Endodermal cell (in vitro differentiated cells): ENCODE measurements at regions not wholly inside any gene's neighbourhood (a gene's known extent, or its start where the extent isn't known, plus 50 kb on each side); places are given as distances from the start of the nearest gene placed in this dataset.

Experiments used
- DNase-seq: peaks from one replicate; pipeline ENCODE4 v3.0.0-alpha.2; 2017
- H3K27ac ChIP-seq: 2 replicates; pipeline ENCODE4 v1.5.1; 2013; ENCODE audit warnings: mild to moderate bottlenecking, low read depth, low read length, moderate library complexity
- H3K27me3 ChIP-seq: 2 replicates; pipeline ENCODE4 v1.6.1; 2013; ENCODE audit warnings: mild to moderate bottlenecking, low read length, moderate library complexity; ENCODE audit not compliant: insufficient read depth, control insufficient read depth, poor library complexity, severe bottlenecking
- H3K36me3 ChIP-seq: 2 replicates; pipeline ENCODE4 v1.7.0; 2013; ENCODE audit warnings: mild to moderate bottlenecking, low read length, moderate library complexity; ENCODE audit not compliant: control insufficient read depth, insufficient read depth
- H3K4me1 ChIP-seq: one replicate; pipeline ENCODE4 v1.7.0; 2013; ENCODE audit warnings: low read length; ENCODE audit not compliant: control insufficient read depth, insufficient read depth
- H3K4me3 ChIP-seq: 2 replicates; pipeline ENCODE4 v1.5.1; 2013; ENCODE audit warnings: mild to moderate bottlenecking, low read length, moderate library complexity
- H3K9ac ChIP-seq: 2 replicates; pipeline ENCODE4 v1.6.1; 2013; ENCODE audit warnings: mild to moderate bottlenecking, low read length, moderate library complexity; ENCODE audit not compliant: poor library complexity, severe bottlenecking; ENCODE audit errors: extremely low read depth
- H3K9me3 ChIP-seq: 2 replicates; pipeline ENCODE4 v1.6.1; 2013; ENCODE audit warnings: mild to moderate bottlenecking, low read length, moderate library complexity; ENCODE audit not compliant: control insufficient read depth
- H3K27ac Mint-ChIP-seq: 2 replicates; pipeline ENCODE4 v1.8.0; 2020; ENCODE audit warnings: mixed read lengths
- H3K27me3 Mint-ChIP-seq: 2 replicates; pipeline ENCODE4 v1.8.0; 2021; ENCODE audit warnings: mild to moderate bottlenecking, mixed read lengths; ENCODE audit not compliant: insufficient read depth
- H3K36me3 Mint-ChIP-seq: 2 replicates; pipeline ENCODE4 v1.8.0; 2020; ENCODE audit warnings: low read depth, mixed read lengths
- H3K4me1 Mint-ChIP-seq: 2 replicates; pipeline ENCODE4 v1.8.0; 2020; ENCODE audit warnings: mixed read lengths
- H3K4me3 Mint-ChIP-seq: 2 replicates; pipeline ENCODE4 v1.8.0; 2020; ENCODE audit warnings: mild to moderate bottlenecking, moderate library complexity, mixed read lengths
- H3K9me3 Mint-ChIP-seq: 2 replicates; pipeline ENCODE4 v1.8.0; 2020; ENCODE audit warnings: mild to moderate bottlenecking, mixed read lengths
- WGBS, 2 experiments: methylation state at CpG; one replicate each; pipeline versions ENCODE4 v1.1.5 to v1.1.7; 2013; ENCODE audit warnings: missing lambda C conversion rate in 2 of 2, mixed read lengths in 1 of 2; ENCODE audit not compliant: insufficient coverage in 1 of 2, insufficient read length in 1 of 2; 5-methylcytosine and 5-hydroxymethylcytosine counted together
- TF ChIP-seq, protein P1 (sequence below): fragments of 200-600 bp; sonication (generic); conservative IDR thresholded peaks from 2 replicates; pipeline ENCODE4 v1.5.0; 2021; ENCODE audit warnings: antibody characterized with exemption, mild to moderate bottlenecking

DNA sequence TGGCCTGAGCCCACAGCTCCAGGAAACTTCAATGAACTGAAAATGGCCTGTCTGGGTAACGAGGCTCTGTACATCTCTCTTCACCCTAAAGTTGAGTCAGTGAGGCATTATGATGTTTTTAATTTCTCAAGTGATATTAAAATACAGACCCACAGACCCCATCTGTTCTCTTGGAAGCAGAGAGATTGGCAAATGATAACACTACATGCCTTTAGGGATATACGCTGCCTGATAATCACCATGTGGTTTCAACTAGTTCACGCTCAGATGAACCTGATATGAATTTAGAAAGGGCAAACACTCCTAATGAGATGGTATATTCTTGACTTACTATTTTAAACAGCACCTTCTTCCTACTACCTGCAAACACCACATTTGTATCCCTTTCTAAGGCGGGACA lies 127.5 kb downstream of the RFC3 start:
- H3K4me1 Mint-ChIP-seq = peaks cover 9% of the 10 kb centered on the region
- Histone ChIP-seq H3K4me3 (no peak overlapping the region), H3K9ac (no peak overlapping the region), H3K27ac (no peak overlapping the region), H3K9me3 (no peaks in the 10 kb centered on the region), H3K4me1 (no peaks in the 10 kb centered on the region), H3K36me3 (no peaks in the 10 kb centered on the region), H3K27me3 (no peaks in the 10 kb centered on the region)
- no peak overlapping the region for H3K27ac Mint-ChIP-seq
- no peaks in the 10 kb centered on the region for H3K9me3 Mint-ChIP-seq
- peaks cover 10% of the 10 kb centered on the region for H3K27me3 Mint-ChIP-seq
- TF ChIP-seq, protein P1, sequence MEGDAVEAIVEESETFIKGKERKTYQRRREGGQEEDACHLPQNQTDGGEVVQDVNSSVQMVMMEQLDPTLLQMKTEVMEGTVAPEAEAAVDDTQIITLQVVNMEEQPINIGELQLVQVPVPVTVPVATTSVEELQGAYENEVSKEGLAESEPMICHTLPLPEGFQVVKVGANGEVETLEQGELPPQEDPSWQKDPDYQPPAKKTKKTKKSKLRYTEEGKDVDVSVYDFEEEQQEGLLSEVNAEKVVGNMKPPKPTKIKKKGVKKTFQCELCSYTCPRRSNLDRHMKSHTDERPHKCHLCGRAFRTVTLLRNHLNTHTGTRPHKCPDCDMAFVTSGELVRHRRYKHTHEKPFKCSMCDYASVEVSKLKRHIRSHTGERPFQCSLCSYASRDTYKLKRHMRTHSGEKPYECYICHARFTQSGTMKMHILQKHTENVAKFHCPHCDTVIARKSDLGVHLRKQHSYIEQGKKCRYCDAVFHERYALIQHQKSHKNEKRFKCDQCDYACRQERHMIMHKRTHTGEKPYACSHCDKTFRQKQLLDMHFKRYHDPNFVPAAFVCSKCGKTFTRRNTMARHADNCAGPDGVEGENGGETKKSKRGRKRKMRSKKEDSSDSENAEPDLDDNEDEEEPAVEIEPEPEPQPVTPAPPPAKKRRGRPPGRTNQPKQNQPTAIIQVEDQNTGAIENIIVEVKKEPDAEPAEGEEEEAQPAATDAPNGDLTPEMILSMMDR = no peak
- 94% methylated on average over 3 to 4 of the region's 4 CpGs for WGBS, 2 experiments
- no peak overlapping the region for H3K4me3 Mint-ChIP-seq
- DNase-seq = no peak
- H3K36me3 Mint-ChIP-seq = peaks cover 4% of the 10 kb centered on the region

DNA sequence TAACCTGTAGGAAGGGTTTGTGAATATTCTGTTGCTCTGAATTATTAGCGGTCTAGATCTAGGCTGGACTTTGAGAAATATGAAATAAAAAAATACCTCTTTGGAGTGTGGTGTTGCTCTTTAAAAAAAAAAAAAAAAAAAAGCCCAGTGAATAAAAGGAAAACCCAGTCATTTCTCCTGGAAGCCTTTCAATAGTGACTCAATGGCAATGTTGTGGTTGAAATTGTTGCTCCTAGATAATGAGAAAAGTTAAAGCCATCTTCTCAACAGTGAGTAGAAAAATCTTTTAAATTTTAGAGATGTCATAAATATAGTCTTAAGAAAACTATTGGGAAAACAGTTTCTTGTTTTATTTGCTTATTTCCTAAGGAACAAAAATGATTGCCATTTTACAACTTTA lies 135.3 kb downstream of the RFC3 start:
- no peak for DNase-seq
- H3K4me1 ChIP-seq = no peaks in the 10 kb centered on the region
- H3K9me3 Mint-ChIP-seq = no peaks in the 10 kb centered on the region
- H3K9me3 ChIP-seq = no peaks in the 10 kb centered on the region
- no peaks in the 10 kb centered on the region for H3K4me1 Mint-ChIP-seq
- no peaks in the 10 kb centered on the region for H3K36me3 ChIP-seq
- 100% methylated on average over 1 of the region's 1 CpG for WGBS, 2 experiments
- peaks cover 4% of the 10 kb centered on the region for H3K36me3 Mint-ChIP-seq
- no peak overlapping the region for H3K27ac Mint-ChIP-seq
- H3K4me3 Mint-ChIP-seq = no peak overlapping the region
- H3K4me3 ChIP-seq = no peak overlapping the region
- no peaks in the 10 kb centered on the region for H3K27me3 ChIP-seq
- H3K27ac ChIP-seq = no peak overlapping the region
- no peak overlapping the region for H3K9ac ChIP-seq
- TF ChIP-seq, protein P1 = no peak
- peaks cover 1% of the 10 kb centered on the region for H3K27me3 Mint-ChIP-seq

DNA sequence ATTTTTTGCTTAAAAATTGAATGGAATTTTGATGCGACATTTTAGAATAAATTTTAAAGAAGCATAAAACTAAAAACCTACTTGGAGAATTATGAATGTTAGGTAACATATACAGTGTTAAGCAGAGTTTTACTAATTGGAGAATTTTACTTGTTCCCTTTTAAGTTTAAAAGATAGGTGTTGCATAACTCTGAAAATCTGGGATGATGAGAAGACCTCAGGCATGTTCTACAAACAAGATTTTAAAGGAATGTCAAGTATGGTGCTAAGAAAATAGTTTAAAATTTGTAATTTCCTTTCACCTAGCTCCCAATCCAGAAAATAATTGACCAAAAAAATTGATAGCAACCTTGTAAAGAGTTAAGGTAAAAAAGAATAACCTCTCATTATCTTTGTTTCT lies 135.8 kb downstream of the RFC3 start:
- DNase-seq = no peak
- H3K4me3 Mint-ChIP-seq = no peak overlapping the region
- H3K36me3 Mint-ChIP-seq = peaks cover 3% of the 10 kb centered on the region
- H3K9me3 ChIP-seq = no peaks in the 10 kb centered on the region
- TF ChIP-seq, protein P1 = no peak
- H3K27me3 Mint-ChIP-seq = peaks cover 1% of the 10 kb centered on the region
- no peak overlapping the region for H3K9ac ChIP-seq
- WGBS, 2 experiments = no CpG with 5 or more reads among the region's 1 CpG
- H3K9me3 Mint-ChIP-seq = no peaks in the 10 kb centered on the region
- H3K27ac ChIP-seq = no peak overlapping the region
- H3K36me3 ChIP-seq = no peaks in the 10 kb centered on the region
- no peaks in the 10 kb centered on the region for H3K4me1 Mint-ChIP-seq
- H3K4me3 ChIP-seq = no peak overlapping the region
- no peaks in the 10 kb centered on the region for H3K27me3 ChIP-seq
- H3K4me1 ChIP-seq = no peaks in the 10 kb centered on the region
- no peak overlapping the region for H3K27ac Mint-ChIP-seq
